PC-3 (cell line): ENCODE measurements at regions not wholly inside any gene's neighbourhood (a gene's known extent, or its start where the extent isn't known, plus 50 kb on each side); places are given as distances from the start of the nearest gene placed in this dataset.

ENCODE experiments used
- ATAC-seq: fragments of 200-7000 bp; cut with Tn5 transposase; 2 replicates; pipeline ENCODE4 v1.9.1; 2020; ENCODE audit warnings: mild to moderate bottlenecking, moderate library complexity
- BruUV-seq: library from RNA; stranded (reverse); fragments of 400-500 nt; replicated peaks from 2 replicates; lab custom pipeline; 2021; lab: Mats Ljungman, UMichigan
- CTCF ChIA-PET: fragments of 300-600 bp; sonication (Branson Sonifier 250); formaldehyde crosslinking; loops from one replicate; lab custom pipeline; 2022; ENCODE audit warnings: antibody characterized with exemption; lab: Charles Lee
- POLR2A ChIA-PET: fragments of 300-600 bp; sonication (Branson Sonifier 250); formaldehyde crosslinking; loops from one replicate; lab custom pipeline; 2022; ENCODE audit warnings: antibody characterized with exemption; ENCODE audit not compliant: unreplicated experiment; lab: Charles Lee
- DNase-seq: peaks from one replicate; pipeline ENCODE4 v3.0.0-alpha.2; 2015
- H2AFZ ChIP-seq: fragments of 300-600 bp; sonication (generic); 2 replicates; pipeline ENCODE4 v1.6.0; 2016; ENCODE audit warnings: antibody characterized with exemption, low read length
- H3F3A ChIP-seq: fragments of 300-600 bp; sonication (generic); one replicate; pipeline ENCODE4 v1.6.0; 2017; ENCODE audit warnings: antibody characterized with exemption, low read length, control low read depth, mild to moderate bottlenecking; ENCODE audit not compliant: unreplicated experiment
- H3K27ac ChIP-seq: fragments of 300-600 bp; sonication (generic); 2 replicates; pipeline ENCODE4 v1.5.1; 2016; ENCODE audit warnings: mild to moderate bottlenecking, low read length
- H3K27me3 ChIP-seq: fragments of 300-600 bp; sonication (generic); 2 replicates; pipeline ENCODE4 v1.6.1; 2016; ENCODE audit warnings: low read length, mixed read lengths
- H3K36me3 ChIP-seq: fragments of 300-600 bp; sonication (generic); 2 replicates; pipeline ENCODE4 v1.6.1; 2016; ENCODE audit warnings: low read depth, mixed run types, low read length, mixed read lengths
- H3K4me1 ChIP-seq: fragments of 300-600 bp; sonication (generic); 2 replicates; pipeline ENCODE4 v1.5.1; 2016; ENCODE audit warnings: low read length; ENCODE audit not compliant: insufficient read depth
- H3K4me2 ChIP-seq: fragments of 300-600 bp; sonication (generic); 2 replicates; pipeline ENCODE4 v1.6.0; 2016; ENCODE audit warnings: low read length
- H3K4me3 ChIP-seq: fragments of 300-600 bp; sonication (generic); 2 replicates; pipeline ENCODE4 v1.5.1; 2016; ENCODE audit warnings: mild to moderate bottlenecking, low read length, mixed read lengths
- H3K79me2 ChIP-seq: fragments of 300-600 bp; sonication (generic); 2 replicates; pipeline ENCODE4 v1.6.1; 2017; ENCODE audit warnings: low read length, mixed read lengths
- H3K9ac ChIP-seq: fragments of 300-600 bp; sonication (generic); 2 replicates; pipeline ENCODE4 v1.6.0; 2016; ENCODE audit warnings: mild to moderate bottlenecking, low read length
- H3K9me2 ChIP-seq: fragments of 300-600 bp; sonication (generic); replicated peaks from 2 replicates; pipeline ENCODE4 v1.6.1; 2016; ENCODE audit warnings: mixed run types, low read length, mixed read lengths
- H3K9me3 ChIP-seq: fragments of 300-600 bp; sonication (generic); 2 replicates; pipeline ENCODE4 v1.6.1; 2016; ENCODE audit warnings: low read length, mixed read lengths
- H4K20me1 ChIP-seq: fragments of 300-600 bp; sonication (generic); 2 replicates; pipeline ENCODE4 v1.6.1; 2016; ENCODE audit warnings: low read length, mixed read lengths
- CTCF ChIP-seq: fragments of 300-600 bp; sonication (generic); conservative IDR thresholded peaks from 2 replicates; pipeline ENCODE4 v1.5.1; 2017; ENCODE audit warnings: antibody characterized with exemption, low read depth, mild to moderate bottlenecking, low read length
- EZH2 ChIP-seq: fragments of 300-600 bp; sonication (generic); IDR thresholded peaks from one replicate; pipeline ENCODE4 v1.6.1; 2017; ENCODE audit warnings: antibody characterized with exemption, mild to moderate bottlenecking, low read length; ENCODE audit not compliant: unreplicated experiment
- EZH2phosphoT487 ChIP-seq: fragments of 300-600 bp; sonication (generic); IDR thresholded peaks from 2 replicates; pipeline ENCODE4 v1.6.1; 2018; ENCODE audit warnings: mild to moderate bottlenecking, antibody characterized with exemption, low read length, borderline replicate concordance
- intact Hi-C: fragments of 100-400 bp; cut with micrococcal nuclease; formaldehyde crosslinking; loops from 2 replicates; pipeline ENCODE4 v1.9.0; 2023

GRCh38 chr7:142685877-142686508, 63.3 kb upstream of the PRSS1 start:
- H3K27me3 ChIP-seq = peaks cover 22% of the 10 kb centered on the region
- intact Hi-C loops = no loop called here
- no peaks in the 10 kb centered on the region for H4K20me1 ChIP-seq
- no peaks in the 10 kb centered on the region for H3K9me3 ChIP-seq
- ChIA-PET POLR2A (no interaction called here), CTCF (no interaction called here)
- no peak overlapping the region for H3K9ac ChIP-seq
- no peak overlapping the region for H3K4me2 ChIP-seq
- no peak overlapping the region for H2AFZ ChIP-seq
- no peak for TF ChIP-seq EZH2phosphoT487
- TF ChIP-seq EZH2 = no peak
- no peak for TF ChIP-seq CTCF
- no peaks in the 10 kb centered on the region for H3K9me2 ChIP-seq
- H3K4me1 ChIP-seq = no peaks in the 10 kb centered on the region
- ATAC-seq (no peak), DNase-seq (no peak)
- no TSS peak for BruUV-seq
- no peaks in the 10 kb centered on the region for H3K36me3 ChIP-seq
- H3K79me2 ChIP-seq = no peaks in the 10 kb centered on the region
- H3K27ac ChIP-seq = no peak overlapping the region
- no peak overlapping the region for H3K4me3 ChIP-seq
- H3F3A ChIP-seq = no peaks in the 10 kb centered on the region

- Histone ChIP-seq H3K36me3 (no peaks in the 10 kb centered on the region), H3K4me1 (no peaks in the 10 kb centered on the region), H3K27me3 (peaks cover 15% of the 10 kb centered on the region), H4K20me1 (no peaks in the 10 kb centered on the region), H3K9me2 (no peaks in the 10 kb centered on the region), H3F3A (no peaks in the 10 kb centered on the region), H3K9me3 (peaks cover 7% of the 10 kb centered on the region; the same call in 1 of the 2 replicates), H3K79me2 (no peaks in the 10 kb centered on the region), H3K27ac (no peak overlapping the region), H3K4me2 (no peak overlapping the region), H3K4me3 (no peak overlapping the region), H3K9ac (no peak overlapping the region), H2AFZ (no peak overlapping the region)
- intact Hi-C loops = no loop called here
- ATAC-seq (no peak), DNase-seq (no peak)
- POLR2A ChIA-PET = no interaction called here
- CTCF ChIA-PET = interaction anchor here (0.6 kb wide), 1 partner anchor 50 kb away, joined by 3 read pairs; no protein-coding TSS in a partner anchor
- no peak for TF ChIP-seq EZH2
- TF ChIP-seq EZH2phosphoT487 = no peak
- no peak for TF ChIP-seq CTCF
- BruUV-seq = no TSS peak
Measured at GRCh38 chr7:142681314-142682092, 67.8 kb upstream of the PRSS1 start.

GRCh38 chr7:142671506-142671905, 77.8 kb upstream of the PRSS1 start:
- Histone ChIP-seq H2AFZ (no peak overlapping the region), H3K79me2 (no peaks in the 10 kb centered on the region), H3K27me3 (no peaks in the 10 kb centered on the region), H3K4me3 (no peak overlapping the region), H3K27ac (no peak overlapping the region), H3K9me3 (no peaks in the 10 kb centered on the region), H4K20me1 (no peaks in the 10 kb centered on the region), H3K9ac (no peak overlapping the region), H3K36me3 (no peaks in the 10 kb centered on the region), H3K4me1 (no peaks in the 10 kb centered on the region), H3F3A (no peaks in the 10 kb centered on the region), H3K4me2 (no peak overlapping the region), H3K9me2 (no peaks in the 10 kb centered on the region)
- ChIA-PET CTCF (no interaction called here), POLR2A (no interaction called here)
- intact Hi-C loops = no loop called here
- no peak for DNase-seq
- no peak for TF ChIP-seq CTCF
- TF ChIP-seq EZH2 = no peak
- no peak for TF ChIP-seq EZH2phosphoT487
- no peak for ATAC-seq
- BruUV-seq = no TSS peak
